GM12891 (cell line): ENCODE measurements at regions not wholly inside any gene's neighbourhood (a gene's known extent, or its start where the extent isn't known, plus 50 kb on each side); places are given as distances from the start of the nearest gene placed in this dataset.
A peak's percentile ranks its signal among the peaks of the same experiment; 100 is the strongest.

Source experiments
- DNase-seq: peaks from one replicate; pipeline ENCODE4 v3.0.0; 2011; ENCODE audit warnings: low spot score; ENCODE audit not compliant: insufficient read length
- FAIRE-seq: peaks from 2 replicates; lab custom pipeline; 2011; peaks lifted over from hg19 to GRCh38; lab: Jason Lieb, UNC
- PAX5 ChIP-seq: IDR thresholded peaks from 2 replicates; pipeline ENCODE4 v1.6.1; 2011; ENCODE audit warnings: low read length, moderate library complexity, mild to moderate bottlenecking; ENCODE audit not compliant: insufficient read depth, severe bottlenecking
- POLR2A ChIP-seq: IDR thresholded peaks from 2 replicates; pipeline ENCODE4 v1.6.1; 2011; ENCODE audit warnings: low read depth, low read length, control low read depth
- POLR2AphosphoS5 ChIP-seq: IDR thresholded peaks from 2 replicates; pipeline ENCODE4 v1.6.1; 2011; ENCODE audit warnings: low read depth, low read length, control low read depth
- POU2F2 ChIP-seq: IDR thresholded peaks from 2 replicates; pipeline ENCODE4 v1.6.1; 2011; ENCODE audit warnings: low read depth, mild to moderate bottlenecking, control low read depth, low read length, moderate library complexity
- SPI1 ChIP-seq: IDR thresholded peaks from 2 replicates; pipeline ENCODE4 v1.6.1; 2011; ENCODE audit warnings: low read depth, low read length, control low read depth
- TAF1 ChIP-seq: IDR thresholded peaks from 2 replicates; pipeline ENCODE4 v1.6.1; 2011; ENCODE audit warnings: low read depth, low read length, control low read depth

DNA sequence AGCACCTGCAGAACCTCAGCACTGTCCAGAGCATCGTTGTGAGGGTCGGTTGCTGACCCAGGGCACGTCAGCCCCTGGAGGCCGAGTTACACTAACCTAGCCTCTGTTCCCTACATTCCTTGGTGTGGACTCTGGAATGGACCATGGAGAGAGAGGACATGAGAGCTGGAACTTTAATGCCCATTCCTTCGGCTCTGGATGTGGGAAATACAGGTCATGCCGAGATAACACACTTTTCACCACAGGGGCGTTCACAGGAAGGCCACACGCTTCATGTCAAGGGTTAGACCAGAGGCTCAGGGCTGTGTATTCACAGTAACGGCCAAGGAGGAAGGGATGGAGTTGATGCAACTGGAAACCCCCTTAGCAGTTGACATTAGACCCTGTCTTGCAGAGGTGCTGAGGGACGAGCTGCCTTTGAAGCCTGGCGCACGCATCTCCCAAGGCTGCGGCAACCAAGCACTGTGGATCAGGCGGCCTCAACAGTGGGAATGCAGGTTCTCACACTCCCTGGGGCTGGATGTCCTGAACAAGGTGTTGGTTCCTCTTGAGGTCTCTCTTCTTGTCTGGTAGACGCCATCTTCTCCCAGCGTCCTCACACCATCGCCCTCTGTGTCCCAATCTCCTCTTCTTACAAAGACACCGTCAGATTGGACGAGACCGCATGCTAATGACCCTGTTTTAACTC lies 245.2 kb downstream of the KLF6 start:
- FAIRE-seq (no peak), DNase-seq (no peak)
- no peak for TF ChIP-seq POU2F2

- TF ChIP-seq SPI1 = no peak
- TF ChIP-seq POLR2A = no peak
- TF ChIP-seq PAX5 = no peak
- TF ChIP-seq TAF1 = no peak
- DNase-seq = no peak
- FAIRE-seq = no peak
Measured at GRCh38 chr10:3538656-3539531, 246.1 kb downstream of the KLF6 start.

GRCh38 chr10:3538291-3538655 lies 246.7 kb downstream of the KLF6 start:
- DNase-seq (no peak), FAIRE-seq (no peak)
- TF ChIP-seq POLR2A (no peak), POU2F2 (no peak), TAF1 (no peak), PAX5 (no peak), SPI1 (no peak), POLR2AphosphoS5 (no peak)

DNA sequence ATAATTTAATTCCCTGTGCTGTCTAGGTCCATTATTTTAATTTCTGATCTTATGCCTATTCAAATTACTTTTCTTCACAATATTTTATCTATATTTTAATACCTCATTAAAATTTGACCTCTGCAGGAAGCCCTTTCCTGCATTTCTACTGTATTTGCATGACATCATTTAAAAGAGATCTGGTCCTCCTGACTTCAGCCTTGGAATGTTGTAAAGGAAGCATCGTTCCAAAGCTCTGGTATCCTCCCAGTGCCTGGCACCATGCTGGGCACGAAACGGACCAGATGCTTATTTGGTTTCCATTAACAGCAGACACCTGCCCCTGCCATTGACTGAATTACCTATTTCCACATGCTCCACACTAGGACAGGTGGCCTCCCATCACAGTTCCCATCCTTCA lies 247.5 kb downstream of the KLF6 start:
- DNase-seq (no peak), FAIRE-seq (no peak)
- TF ChIP-seq POLR2A (no peak), POU2F2 (no peak), SPI1 (no peak), POLR2AphosphoS5 (no peak), PAX5 (no peak)

DNA sequence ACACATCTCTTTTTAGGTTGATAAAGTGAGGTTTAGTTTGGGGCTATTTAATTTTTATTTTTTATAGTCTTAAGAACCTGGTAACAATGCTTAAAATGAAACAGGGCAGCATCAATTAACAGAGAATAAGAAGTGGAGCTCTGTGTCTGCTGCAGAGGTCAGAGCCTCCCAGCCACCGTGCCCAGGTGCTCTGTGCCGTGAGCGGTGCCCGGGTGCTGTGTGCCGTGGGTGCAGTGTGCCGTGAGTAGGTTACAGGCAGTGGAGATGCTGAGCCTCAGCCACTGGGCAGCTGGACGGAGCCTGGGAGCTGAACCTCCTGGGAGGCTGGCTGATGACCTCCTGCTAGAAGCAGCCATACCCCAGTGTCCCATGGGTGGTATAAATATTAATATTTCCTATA lies 250.0 kb downstream of the KLF6 start:
- no peak for TF ChIP-seq TAF1
- FAIRE-seq = no peak
- no peak for DNase-seq

GRCh38 chr10:3534433-3534832 lies 250.6 kb downstream of the KLF6 start:
- no peak for TF ChIP-seq POLR2AphosphoS5
- no peak for TF ChIP-seq POLR2A
- FAIRE-seq (no peak), DNase-seq (no peak)

- TF ChIP-seq POLR2A (no peak), POU2F2 (no peak), SPI1 (no peak), PAX5 (no peak), TAF1 (no peak), POLR2AphosphoS5 (no peak)
- FAIRE-seq = no peak
Measured at GRCh38 chr10:3533296-3533695, 251.7 kb downstream of the KLF6 start.

DNA sequence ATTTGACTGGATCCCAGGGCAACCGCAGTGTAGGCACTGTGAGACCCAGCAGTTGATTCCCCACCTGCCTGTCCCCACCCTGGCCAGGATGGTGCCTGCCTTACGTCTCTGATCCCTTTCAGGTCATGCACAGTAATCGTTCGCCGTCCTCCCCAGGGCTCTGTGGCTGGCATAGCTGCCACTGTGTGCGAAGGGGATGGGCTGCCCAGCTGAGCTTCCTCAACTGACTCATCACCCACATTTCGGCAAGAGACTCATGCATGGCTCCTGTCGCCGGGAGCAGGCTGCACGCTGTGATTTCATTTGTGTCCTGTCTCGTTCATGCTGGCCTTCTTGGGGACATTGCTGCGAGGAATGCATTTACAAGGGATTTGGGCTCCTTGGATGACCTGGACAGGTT lies 252.4 kb downstream of the KLF6 start:
- FAIRE-seq = no peak

More at GRCh38 chr10:3533296-3533695, 251.7 kb downstream of the KLF6 start:
- DNase-seq = no peak

DNA sequence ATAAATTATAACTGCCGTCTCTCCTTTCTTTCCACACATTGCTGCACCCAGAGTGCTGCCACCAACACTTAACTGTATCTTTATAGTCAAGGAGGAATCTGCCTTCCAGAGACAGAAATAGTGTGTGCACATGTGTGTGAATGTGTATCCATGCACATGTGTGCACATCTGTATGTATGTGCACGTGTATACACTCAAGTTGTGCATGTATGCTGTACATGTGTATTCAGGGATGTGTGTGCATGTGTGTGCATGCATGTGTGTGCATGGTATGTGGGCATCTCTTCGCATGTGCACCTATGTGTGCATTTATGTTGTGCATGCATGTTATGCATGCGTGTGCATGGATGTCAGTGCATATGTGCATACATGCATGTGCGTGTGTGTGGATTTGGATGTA lies 253.3 kb downstream of the KLF6 start:
- no peak for DNase-seq
- peak; percentile 52 for FAIRE-seq
- no peak for TF ChIP-seq SPI1
- no peak for TF ChIP-seq POU2F2
- no peak for TF ChIP-seq POLR2AphosphoS5

More for the DNA sequence above, 252.4 kb downstream of the KLF6 start:
- no peak for TF ChIP-seq POU2F2
- no peak for TF ChIP-seq TAF1
- no peak for TF ChIP-seq PAX5
- TF ChIP-seq POLR2A = no peak
- TF ChIP-seq SPI1 = no peak
- no peak for TF ChIP-seq POLR2AphosphoS5
- DNase-seq = no peak

- DNase-seq = no peak
- TF ChIP-seq PAX5 (no peak), POLR2A (no peak), POU2F2 (no peak), SPI1 (no peak), TAF1 (no peak), POLR2AphosphoS5 (no peak)
- no peak for FAIRE-seq
Measured at GRCh38 chr10:3530783-3531645, 254.0 kb downstream of the KLF6 start.
